ENCODE measurements at regions not wholly inside any gene's neighbourhood (a gene's known extent, or its start where the extent isn't known, plus 50 kb on each side); places are given as distances from the start of the nearest gene placed in this dataset.
"Not testable (repeated sequence)": the region's sequence is repeated elsewhere in the genome, so short reads cannot be mapped to it uniquely, and the experiment has no call there.

DNA sequence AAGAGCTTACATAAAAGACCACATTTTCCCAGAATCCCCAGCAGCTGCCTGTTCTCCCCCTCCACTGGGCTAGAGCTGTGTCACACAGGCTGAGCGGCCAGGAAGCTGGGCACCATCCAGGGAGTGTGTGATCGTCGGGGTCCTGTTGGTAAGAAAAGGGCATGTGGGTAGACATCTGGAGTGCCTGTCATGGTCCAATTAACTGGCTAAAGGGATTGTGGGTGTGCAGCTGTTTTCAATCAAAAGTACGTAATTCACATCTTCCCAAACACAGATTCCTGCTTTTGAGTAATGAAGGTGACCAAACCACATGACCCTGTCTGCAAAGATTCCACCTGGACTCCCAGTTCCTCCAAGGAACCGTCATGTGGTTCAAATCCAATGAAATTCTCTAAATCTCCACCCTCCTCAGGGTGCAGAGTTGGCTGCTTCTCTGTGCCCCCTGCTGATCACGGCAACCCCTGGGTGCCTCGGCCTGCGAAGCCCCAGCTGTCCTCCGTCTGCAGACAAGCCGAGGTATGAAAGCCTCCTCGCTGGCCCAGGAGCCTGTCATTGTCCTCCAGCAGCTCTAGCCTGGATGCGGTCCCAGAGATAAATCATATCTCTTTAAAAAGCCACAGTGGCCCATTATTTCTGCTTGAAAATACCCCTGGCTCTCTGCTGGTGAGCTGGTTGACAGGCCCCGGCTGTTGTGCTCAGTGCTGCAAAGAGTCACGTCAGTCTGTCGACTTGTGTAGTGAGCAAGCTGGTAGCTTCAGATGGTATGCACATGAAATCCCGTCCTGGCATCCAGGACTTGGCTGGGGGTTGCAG lies 172.9 kb upstream of the SULF2 start:
- TF ChIP-seq, protein P1, sequence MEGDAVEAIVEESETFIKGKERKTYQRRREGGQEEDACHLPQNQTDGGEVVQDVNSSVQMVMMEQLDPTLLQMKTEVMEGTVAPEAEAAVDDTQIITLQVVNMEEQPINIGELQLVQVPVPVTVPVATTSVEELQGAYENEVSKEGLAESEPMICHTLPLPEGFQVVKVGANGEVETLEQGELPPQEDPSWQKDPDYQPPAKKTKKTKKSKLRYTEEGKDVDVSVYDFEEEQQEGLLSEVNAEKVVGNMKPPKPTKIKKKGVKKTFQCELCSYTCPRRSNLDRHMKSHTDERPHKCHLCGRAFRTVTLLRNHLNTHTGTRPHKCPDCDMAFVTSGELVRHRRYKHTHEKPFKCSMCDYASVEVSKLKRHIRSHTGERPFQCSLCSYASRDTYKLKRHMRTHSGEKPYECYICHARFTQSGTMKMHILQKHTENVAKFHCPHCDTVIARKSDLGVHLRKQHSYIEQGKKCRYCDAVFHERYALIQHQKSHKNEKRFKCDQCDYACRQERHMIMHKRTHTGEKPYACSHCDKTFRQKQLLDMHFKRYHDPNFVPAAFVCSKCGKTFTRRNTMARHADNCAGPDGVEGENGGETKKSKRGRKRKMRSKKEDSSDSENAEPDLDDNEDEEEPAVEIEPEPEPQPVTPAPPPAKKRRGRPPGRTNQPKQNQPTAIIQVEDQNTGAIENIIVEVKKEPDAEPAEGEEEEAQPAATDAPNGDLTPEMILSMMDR (IDR thresholded peaks at IDR 0.05), result not testable (repeated sequence)
- TF ChIP-seq EZH2 (IDR thresholded peaks at IDR 0.05), result not testable (repeated sequence)
